Activated B cell treated with CpG ODN at 0.5 μM for 24 hours (primary cell): ENCODE measurements at regions not wholly inside any gene's neighbourhood (a gene's known extent, or its start where the extent isn't known, plus 50 kb on each side); places are given as distances from the start of the nearest gene placed in this dataset.

Experiments
- ATAC-seq: fragments of 200-7000 bp; cut with Tn5 transposase; one replicate; pipeline ENCODE4 v1.10.0; 2021; ENCODE audit warnings: low read depth, mild to moderate bottlenecking, moderate library complexity
- CTCF ChIA-PET: fragments of 350-600 bp; sonication (Branson Sonifier 250); formaldehyde crosslinking; loops from one replicate; lab custom pipeline; 2021; ENCODE audit warnings: antibody characterized with exemption; lab: Charles Lee
- POLR2A ChIA-PET: fragments of 350-600 bp; sonication (Branson Sonifier 250); formaldehyde crosslinking; loops from one replicate; lab custom pipeline; 2021; ENCODE audit warnings: antibody characterized with exemption; lab: Charles Lee
- DNase-seq: peaks from one replicate; pipeline ENCODE4 v3.0.0; 2022
- H3K27ac Mint-ChIP-seq: one replicate; pipeline ENCODE4 v1.8.0; 2020; ENCODE audit warnings: mixed read lengths
- H3K27me3 Mint-ChIP-seq: one replicate; pipeline ENCODE4 v1.8.0; 2021; ENCODE audit warnings: mixed read lengths
- H3K36me3 Mint-ChIP-seq: one replicate; pipeline ENCODE4 v1.8.0; 2021; ENCODE audit warnings: low read depth, mixed read lengths
- H3K4me1 Mint-ChIP-seq: one replicate; pipeline ENCODE4 v1.8.0; 2021; ENCODE audit warnings: mixed read lengths
- H3K4me3 Mint-ChIP-seq: one replicate; pipeline ENCODE4 v1.8.0; 2020; ENCODE audit warnings: mild to moderate bottlenecking, mixed read lengths
- H3K9me3 Mint-ChIP-seq: one replicate; pipeline ENCODE4 v1.8.0; 2020; ENCODE audit warnings: mixed read lengths
- CTCF ChIP-seq: fragments of 200-600 bp; IDR thresholded peaks from one replicate; pipeline ENCODE4 v1.8.0; 2022; ENCODE audit warnings: antibody characterized with exemption, mild to moderate bottlenecking
- intact Hi-C: fragments of 100-400 bp; cut with micrococcal nuclease; formaldehyde crosslinking; loops from one replicate; pipeline ENCODE4 v1.15.1; 2024

GRCh38 chr5:86909418-86910295 lies 291.9 kb downstream of the COX7C start:
- ATAC-seq (no peak), DNase-seq (no peak)
- Mint-ChIP-seq H3K36me3 (no peaks in the 10 kb centered on the region), H3K4me1 (no peaks in the 10 kb centered on the region), H3K27me3 (peaks cover 2% of the 10 kb centered on the region), H3K27ac (no peak overlapping the region), H3K4me3 (no peak overlapping the region), H3K9me3 (no peaks in the 10 kb centered on the region)
- no peak for TF ChIP-seq CTCF
- POLR2A ChIA-PET = no interaction called here
- CTCF ChIA-PET = no interaction called here
- intact Hi-C loops = no loop called here

- H3K36me3 Mint-ChIP-seq = no peaks in the 10 kb centered on the region
- no peak for TF ChIP-seq CTCF
- H3K27me3 Mint-ChIP-seq = no peaks in the 10 kb centered on the region
- no peak overlapping the region for H3K27ac Mint-ChIP-seq
- no peak for ATAC-seq
- POLR2A ChIA-PET = no interaction called here
- no peaks in the 10 kb centered on the region for H3K4me1 Mint-ChIP-seq
- CTCF ChIA-PET = no interaction called here
- no peak overlapping the region for H3K4me3 Mint-ChIP-seq
- intact Hi-C loops = no loop called here
- no peaks in the 10 kb centered on the region for H3K9me3 Mint-ChIP-seq
- no peak for DNase-seq
These were observed 299.4 kb downstream of the COX7C start for GRCh38 chr5:86917117-86917579.

GRCh38 chr5:86918246-86918645 lies 300.5 kb downstream of the COX7C start:
- H3K36me3 Mint-ChIP-seq = no peaks in the 10 kb centered on the region
- ATAC-seq = no peak

GRCh38 chr5:86926033-86926432 lies 308.3 kb downstream of the COX7C start:
- Mint-ChIP-seq H3K27me3 (peaks cover 10% of the 10 kb centered on the region), H3K4me1 (no peaks in the 10 kb centered on the region), H3K36me3 (no peaks in the 10 kb centered on the region), H3K9me3 (no peaks in the 10 kb centered on the region), H3K4me3 (no peak overlapping the region), H3K27ac (no peak overlapping the region)
- ChIA-PET CTCF (no interaction called here), POLR2A (no interaction called here)
- intact Hi-C loops = no loop called here
- no peak for ATAC-seq
- no peak for DNase-seq
- TF ChIP-seq CTCF = no peak

More at GRCh38 chr5:86918246-86918645, 300.5 kb downstream of the COX7C start:
- H3K27ac Mint-ChIP-seq = no peak overlapping the region
- H3K4me1 Mint-ChIP-seq = no peaks in the 10 kb centered on the region
- H3K27me3 Mint-ChIP-seq = no peaks in the 10 kb centered on the region
- no peak for DNase-seq
- ChIA-PET CTCF (no interaction called here), POLR2A (no interaction called here)
- H3K4me3 Mint-ChIP-seq = no peak overlapping the region
- TF ChIP-seq CTCF = no peak
- H3K9me3 Mint-ChIP-seq = no peaks in the 10 kb centered on the region
- intact Hi-C loops = no loop called here

GRCh38 chr5:86929123-86929766 lies 311.5 kb downstream of the COX7C start:
- Mint-ChIP-seq H3K9me3 (no peaks in the 10 kb centered on the region), H3K27me3 (peaks cover 10% of the 10 kb centered on the region), H3K36me3 (no peaks in the 10 kb centered on the region), H3K27ac (no peak overlapping the region), H3K4me3 (no peak overlapping the region), H3K4me1 (no peaks in the 10 kb centered on the region)
- DNase-seq (no peak), ATAC-seq (no peak)
- ChIA-PET CTCF (no interaction called here), POLR2A (no interaction called here)
- no peak for TF ChIP-seq CTCF
- intact Hi-C loops = no loop called here
